HG03175 (cell line): ENCODE measurements at regions not wholly inside any gene's neighbourhood (a gene's known extent, or its start where the extent isn't known, plus 50 kb on each side); places are given as distances from the start of the nearest gene placed in this dataset.

Experiments
- ATAC-seq: cut with Tn5 transposase; IDR thresholded peaks from one replicate; pipeline ENCODE4 v1.9.1; 2021; ENCODE audit warnings: mild to moderate bottlenecking, moderate library complexity; ENCODE audit not compliant: unreplicated experiment

GRCh38 chr6:22925920-22926789, 356.8 kb downstream of the HDGFL1 start:
- ATAC-seq: no peak

GRCh38 chr6:22926790-22927354, 357.5 kb downstream of the HDGFL1 start:
- ATAC-seq: no peak

GRCh38 chr6:22928775-22929174, 359.4 kb downstream of the HDGFL1 start:
- no peak for ATAC-seq

GRCh38 chr6:22929311-22929985, 360.1 kb downstream of the HDGFL1 start:
- no peak for ATAC-seq

- no peak for ATAC-seq
Measured at GRCh38 chr6:22940581-22941290, 371.4 kb downstream of the HDGFL1 start.

- ATAC-seq: no peak
Measured at GRCh38 chr6:22942403-22942802, 373.0 kb downstream of the HDGFL1 start.

GRCh38 chr6:22943327-22943726, 374.0 kb downstream of the HDGFL1 start:
- ATAC-seq: no peak

- ATAC-seq: no peak
Measured at GRCh38 chr6:22949967-22950366, 380.6 kb downstream of the HDGFL1 start.

- ATAC-seq: no peak
Measured at GRCh38 chr6:22952097-22952496, 382.7 kb downstream of the HDGFL1 start.

GRCh38 chr6:22954749-22955385, 385.5 kb downstream of the HDGFL1 start:
- ATAC-seq: peak; percentile 66

- ATAC-seq: no peak
Measured at GRCh38 chr6:22956029-22956681, 386.8 kb downstream of the HDGFL1 start.

- ATAC-seq: no peak
Measured at GRCh38 chr6:22958677-22959076, 389.3 kb downstream of the HDGFL1 start.

- no peak for ATAC-seq
Measured at GRCh38 chr6:22959571-22959970, 390.2 kb downstream of the HDGFL1 start.

GRCh38 chr6:22964334-22964733, 395.0 kb downstream of the HDGFL1 start:
- no peak for ATAC-seq

- ATAC-seq: no peak
Measured at GRCh38 chr6:22965889-22966288, 396.5 kb downstream of the HDGFL1 start.

GRCh38 chr6:22966691-22967422, 397.5 kb downstream of the HDGFL1 start:
- no peak for ATAC-seq

GRCh38 chr6:22970004-22970403, 400.6 kb downstream of the HDGFL1 start:
- ATAC-seq: no peak

GRCh38 chr6:22972771-22973170, 403.4 kb downstream of the HDGFL1 start:
- ATAC-seq: no peak

GRCh38 chr6:22975079-22975478, 405.7 kb downstream of the HDGFL1 start:
- ATAC-seq: no peak

- no peak for ATAC-seq
Measured at GRCh38 chr6:22980446-22980845, 411.1 kb downstream of the HDGFL1 start.
